ENCODE measurements at regions not wholly inside any gene's neighbourhood (a gene's known extent, or its start where the extent isn't known, plus 50 kb on each side); places are given as distances from the start of the nearest gene placed in this dataset.
A peak's percentile ranks its signal among the peaks of the same experiment; 100 is the strongest.

DNA sequence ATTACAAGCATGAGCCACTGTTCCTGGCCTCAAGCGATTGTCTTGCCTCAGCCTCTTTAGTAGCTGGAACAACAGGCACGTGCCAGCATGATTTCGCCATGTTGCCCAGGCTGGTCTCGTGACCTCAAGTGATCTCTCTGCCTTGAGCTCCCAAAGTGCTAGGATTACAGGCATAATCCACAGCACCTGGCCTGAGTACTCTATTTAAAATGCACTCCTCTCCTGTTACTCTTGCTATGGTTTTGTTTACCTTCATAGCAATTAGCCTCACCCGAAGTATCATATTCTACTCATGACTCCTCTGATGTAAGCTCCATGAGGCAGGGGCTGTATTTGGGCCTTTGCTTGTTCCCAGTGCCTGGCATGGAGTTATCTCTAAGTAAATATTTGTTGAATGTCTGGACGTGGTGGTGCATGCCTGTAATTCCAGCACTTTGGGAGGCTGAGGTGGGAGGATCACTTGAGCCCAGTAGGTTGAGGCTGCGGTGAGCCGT lies 92.5 kb upstream of the SLC34A2 start:
- no peak overlapping the region for H3K4me3 ChIP-seq (ENCODE audit: low read length)
- H3K27me3 ChIP-seq (ENCODE audit: control insufficient read depth, insufficient read depth, low read length) = no peaks in the 10 kb centered on the region
- no peaks in the 10 kb centered on the region for H3K4me1 ChIP-seq (ENCODE audit: control insufficient read depth, insufficient read depth, low read length)
- no peaks in the 10 kb centered on the region for H3K36me3 ChIP-seq (ENCODE audit: control insufficient read depth, insufficient read depth, low read length)
- peak; percentile 13 for DNase-seq
- H3K27ac ChIP-seq (ENCODE audit: low read length) = peak overlapping the region; percentile 29
- 62% methylated on average over 4 of the region's 8 CpGs for WGBS (ENCODE audit: insufficient coverage)
- no peaks in the 10 kb centered on the region for H3K9me3 ChIP-seq (replicated peaks; ENCODE audit: control insufficient read depth, low read depth, low read length)

- Histone ChIP-seq H3K9me3 (replicated peaks; ENCODE audit: control insufficient read depth, low read depth, low read length) (no peaks in the 10 kb centered on the region), H3K27me3 (ENCODE audit: control insufficient read depth, insufficient read depth, low read length) (no peaks in the 10 kb centered on the region), H3K4me3 (ENCODE audit: low read length) (no peak overlapping the region), H3K27ac (ENCODE audit: low read length) (no peak overlapping the region), H3K4me1 (ENCODE audit: control insufficient read depth, insufficient read depth, low read length) (no peaks in the 10 kb centered on the region), H3K36me3 (ENCODE audit: control insufficient read depth, insufficient read depth, low read length) (no peaks in the 10 kb centered on the region)
- 81% methylated on average over 11 of the region's 12 CpGs for WGBS (ENCODE audit: insufficient coverage)
- DNase-seq = no peak
Observed at GRCh38 chr4:25564836-25565235, 90.8 kb upstream of the SLC34A2 start.

GRCh38 chr4:25567253-25567652 lies 88.4 kb upstream of the SLC34A2 start:
- H3K36me3 ChIP-seq (ENCODE audit: control insufficient read depth, insufficient read depth, low read length) = no peaks in the 10 kb centered on the region
- no peaks in the 10 kb centered on the region for H3K4me1 ChIP-seq (ENCODE audit: control insufficient read depth, insufficient read depth, low read length)
- no peak overlapping the region for H3K27ac ChIP-seq (ENCODE audit: low read length)
- no peaks in the 10 kb centered on the region for H3K9me3 ChIP-seq (replicated peaks; ENCODE audit: control insufficient read depth, low read depth, low read length)
- DNase-seq = no peak
- WGBS (ENCODE audit: insufficient coverage) = no CpG with 5 or more reads among the region's 2 CpGs
- H3K4me3 ChIP-seq (ENCODE audit: low read length) = no peak overlapping the region
- no peaks in the 10 kb centered on the region for H3K27me3 ChIP-seq (ENCODE audit: control insufficient read depth, insufficient read depth, low read length)

DNA sequence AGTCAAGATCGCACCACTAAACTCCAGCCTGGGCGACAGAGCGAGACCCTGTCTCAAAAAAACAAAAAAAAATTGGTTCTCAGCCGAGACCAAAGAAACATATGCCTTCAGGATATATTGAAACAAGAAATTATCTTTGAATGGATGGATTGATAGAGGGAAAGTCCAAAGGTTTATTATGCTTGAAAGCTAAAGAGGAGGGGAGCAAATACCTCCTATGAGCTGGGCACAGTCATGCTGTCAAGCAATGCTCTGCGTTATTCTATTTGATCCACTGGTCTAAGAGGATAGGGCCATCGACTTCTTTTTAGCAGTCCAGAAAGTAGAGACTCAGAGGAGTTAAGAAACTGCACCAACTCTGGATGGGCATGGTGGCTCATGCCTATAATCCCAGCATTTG lies 85.9 kb upstream of the SLC34A2 start:
- no peaks in the 10 kb centered on the region for H3K36me3 ChIP-seq (ENCODE audit: control insufficient read depth, insufficient read depth, low read length)
- DNase-seq = no peak
- WGBS (ENCODE audit: insufficient coverage) = 65% methylated on average over 2 of the region's 6 CpGs
- no peak overlapping the region for H3K4me3 ChIP-seq (ENCODE audit: low read length)
- no peaks in the 10 kb centered on the region for H3K9me3 ChIP-seq (replicated peaks; ENCODE audit: control insufficient read depth, low read depth, low read length)
- no peaks in the 10 kb centered on the region for H3K27me3 ChIP-seq (ENCODE audit: control insufficient read depth, insufficient read depth, low read length)
- no peak overlapping the region for H3K27ac ChIP-seq (ENCODE audit: low read length)
- no peaks in the 10 kb centered on the region for H3K4me1 ChIP-seq (ENCODE audit: control insufficient read depth, insufficient read depth, low read length)

DNA sequence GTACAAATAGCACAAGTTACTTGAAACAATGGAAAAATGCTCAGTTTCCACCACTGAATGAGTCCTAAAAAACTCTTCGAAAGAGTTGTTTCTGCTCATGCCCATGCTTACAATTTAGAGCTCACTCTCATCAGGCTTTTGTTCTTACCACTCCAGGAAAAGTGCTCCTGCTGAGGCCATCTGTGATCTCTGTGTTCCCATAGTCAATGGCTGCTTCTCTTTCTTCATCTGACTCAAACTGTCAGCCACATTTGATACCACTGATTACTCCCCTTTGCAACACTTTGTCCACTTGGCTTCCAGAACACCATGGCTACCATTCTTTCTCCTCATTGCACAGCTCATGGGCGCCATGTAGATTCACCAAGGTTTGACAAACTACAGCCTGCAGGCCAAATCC lies 80.0 kb upstream of the SLC34A2 start:
- H3K9me3 ChIP-seq (replicated peaks; ENCODE audit: control insufficient read depth, low read depth, low read length) = no peaks in the 10 kb centered on the region
- 85% methylated on average over 2 of the region's 2 CpGs for WGBS (ENCODE audit: insufficient coverage)
- H3K36me3 ChIP-seq (ENCODE audit: control insufficient read depth, insufficient read depth, low read length) = no peaks in the 10 kb centered on the region
- no peaks in the 10 kb centered on the region for H3K27me3 ChIP-seq (ENCODE audit: control insufficient read depth, insufficient read depth, low read length)
- no peak for DNase-seq
- no peak overlapping the region for H3K27ac ChIP-seq (ENCODE audit: low read length)
- H3K4me3 ChIP-seq (ENCODE audit: low read length) = no peak overlapping the region
- H3K4me1 ChIP-seq (ENCODE audit: control insufficient read depth, insufficient read depth, low read length) = no peaks in the 10 kb centered on the region

DNA sequence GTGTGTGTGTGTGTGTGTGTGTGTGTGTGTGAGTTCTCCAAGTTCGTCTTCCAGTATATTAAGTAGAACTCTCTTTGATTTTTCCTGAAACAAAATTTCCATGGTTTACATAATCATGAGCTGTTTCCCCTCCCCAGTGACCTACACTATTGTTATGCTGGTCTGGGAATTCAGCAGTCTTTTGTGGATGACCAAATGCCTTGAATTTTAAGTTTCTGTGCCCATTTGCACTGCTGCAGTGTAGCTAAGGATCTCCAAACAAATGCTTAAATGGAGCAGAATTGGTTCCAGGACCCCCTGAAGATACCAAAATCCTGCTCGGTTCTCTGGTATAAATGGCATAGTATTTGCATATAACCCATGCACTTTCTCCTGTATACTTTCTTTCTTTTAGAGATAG lies 77.2 kb upstream of the SLC34A2 start:
- no CpG with 5 or more reads among the region's 2 CpGs for WGBS (ENCODE audit: insufficient coverage)
- no peaks in the 10 kb centered on the region for H3K4me1 ChIP-seq (ENCODE audit: control insufficient read depth, insufficient read depth, low read length)
- H3K9me3 ChIP-seq (replicated peaks; ENCODE audit: control insufficient read depth, low read depth, low read length) = no peaks in the 10 kb centered on the region
- no peak overlapping the region for H3K4me3 ChIP-seq (ENCODE audit: low read length)
- no peaks in the 10 kb centered on the region for H3K36me3 ChIP-seq (ENCODE audit: control insufficient read depth, insufficient read depth, low read length)
- H3K27ac ChIP-seq (ENCODE audit: low read length) = no peak overlapping the region
- H3K27me3 ChIP-seq (ENCODE audit: control insufficient read depth, insufficient read depth, low read length) = no peaks in the 10 kb centered on the region
- no peak for DNase-seq

DNA sequence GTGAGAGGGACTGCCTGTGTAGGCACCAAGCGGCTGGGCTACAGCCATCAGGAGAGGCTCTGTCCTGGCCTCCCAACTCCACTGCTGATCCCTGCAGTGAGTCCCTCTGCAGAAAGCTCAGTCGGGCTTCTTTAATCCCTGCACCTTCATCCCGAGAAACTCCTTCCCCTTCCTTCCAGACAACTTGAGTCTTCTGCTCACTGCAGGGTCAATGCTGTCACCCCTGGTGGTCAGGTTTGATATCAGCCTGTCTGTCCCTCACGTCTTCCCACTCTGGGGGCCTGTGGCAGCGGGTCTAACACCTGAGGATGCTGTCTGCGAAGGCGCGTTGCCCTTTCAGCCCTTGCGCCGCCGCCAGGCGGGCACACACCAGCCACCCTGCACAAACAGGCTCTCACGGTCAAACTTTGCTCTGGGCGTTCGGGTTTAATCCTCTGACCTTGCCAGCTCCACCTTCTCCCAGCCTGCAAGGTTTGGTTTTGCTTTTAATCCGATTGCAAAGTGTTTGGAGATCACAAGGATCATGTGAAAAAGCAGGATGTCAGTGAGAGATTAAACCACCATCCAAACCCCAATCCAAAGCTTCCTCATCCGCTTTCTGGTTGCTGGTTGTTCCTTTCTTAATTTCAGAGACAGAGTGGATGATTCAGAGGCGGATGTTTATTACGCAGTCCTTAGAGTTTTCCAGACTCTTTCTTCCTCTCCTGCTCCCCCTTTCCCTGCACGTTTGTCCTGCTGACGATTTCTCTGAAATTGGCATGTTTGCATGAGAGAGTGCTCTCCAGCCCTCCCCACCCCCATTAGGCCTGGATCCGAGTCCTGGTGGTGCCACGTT lies 74.8 kb upstream of the SLC34A2 start:
- no peak for DNase-seq
- no peak overlapping the region for H3K27ac ChIP-seq (ENCODE audit: low read length)
- no peak overlapping the region for H3K4me3 ChIP-seq (ENCODE audit: low read length)
- H3K36me3 ChIP-seq (ENCODE audit: control insufficient read depth, insufficient read depth, low read length) = no peaks in the 10 kb centered on the region
- no peaks in the 10 kb centered on the region for H3K27me3 ChIP-seq (ENCODE audit: control insufficient read depth, insufficient read depth, low read length)
- no peaks in the 10 kb centered on the region for H3K4me1 ChIP-seq (ENCODE audit: control insufficient read depth, insufficient read depth, low read length)
- no peaks in the 10 kb centered on the region for H3K9me3 ChIP-seq (replicated peaks; ENCODE audit: control insufficient read depth, low read depth, low read length)
- WGBS (ENCODE audit: insufficient coverage) = 56% methylated on average over 17 of the region's 23 CpGs

GRCh38 chr4:25585901-25586523 lies 69.6 kb upstream of the SLC34A2 start:
- no peaks in the 10 kb centered on the region for H3K9me3 ChIP-seq (replicated peaks; ENCODE audit: control insufficient read depth, low read depth, low read length)
- no peaks in the 10 kb centered on the region for H3K36me3 ChIP-seq (ENCODE audit: control insufficient read depth, insufficient read depth, low read length)
- H3K27me3 ChIP-seq (ENCODE audit: control insufficient read depth, insufficient read depth, low read length) = no peaks in the 10 kb centered on the region
- DNase-seq = no peak
- 67% methylated on average over 7 of the region's 9 CpGs for WGBS (ENCODE audit: insufficient coverage)
- no peak overlapping the region for H3K4me3 ChIP-seq (ENCODE audit: low read length)
- H3K27ac ChIP-seq (ENCODE audit: low read length) = no peak overlapping the region
- peaks cover 3% of the 10 kb centered on the region for H3K4me1 ChIP-seq (ENCODE audit: control insufficient read depth, insufficient read depth, low read length)

GRCh38 chr4:25588206-25588605 lies 67.4 kb upstream of the SLC34A2 start:
- Histone ChIP-seq H3K4me1 (ENCODE audit: control insufficient read depth, insufficient read depth, low read length) (peaks cover 3% of the 10 kb centered on the region), H3K4me3 (ENCODE audit: low read length) (no peak overlapping the region), H3K27ac (ENCODE audit: low read length) (no peak overlapping the region), H3K9me3 (replicated peaks; ENCODE audit: control insufficient read depth, low read depth, low read length) (no peaks in the 10 kb centered on the region), H3K36me3 (ENCODE audit: control insufficient read depth, insufficient read depth, low read length) (no peaks in the 10 kb centered on the region), H3K27me3 (ENCODE audit: control insufficient read depth, insufficient read depth, low read length) (no peaks in the 10 kb centered on the region)
- DNase-seq = no peak
- 28% methylated on average over 3 of the region's 7 CpGs for WGBS (ENCODE audit: insufficient coverage)

DNA sequence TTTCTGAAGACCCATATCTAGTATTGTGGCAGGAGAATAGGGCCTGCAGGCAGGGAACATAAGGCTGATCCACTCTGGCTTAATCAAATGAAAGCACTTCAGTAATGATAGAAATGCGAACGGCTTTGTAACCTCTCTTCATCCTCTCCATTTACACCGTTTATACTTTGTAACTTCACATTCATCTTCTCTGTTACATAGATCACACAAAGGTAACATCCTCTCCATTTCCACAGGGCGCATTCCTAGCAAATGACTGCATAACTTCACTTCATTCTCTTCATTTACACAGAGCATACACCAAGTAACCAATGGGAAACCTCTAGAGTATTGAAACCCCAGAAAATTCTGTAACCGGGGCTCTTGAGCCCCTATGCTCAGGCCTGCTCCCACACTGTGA lies 65.5 kb upstream of the SLC34A2 start:
- Histone ChIP-seq H3K36me3 (ENCODE audit: control insufficient read depth, insufficient read depth, low read length) (no peaks in the 10 kb centered on the region), H3K9me3 (replicated peaks; ENCODE audit: control insufficient read depth, low read depth, low read length) (no peaks in the 10 kb centered on the region), H3K27me3 (ENCODE audit: control insufficient read depth, insufficient read depth, low read length) (no peaks in the 10 kb centered on the region), H3K4me3 (ENCODE audit: low read length) (no peak overlapping the region), H3K27ac (ENCODE audit: low read length) (no peak overlapping the region), H3K4me1 (ENCODE audit: control insufficient read depth, insufficient read depth, low read length) (peaks cover 3% of the 10 kb centered on the region)
- 85% methylated on average over 4 of the region's 5 CpGs for WGBS (ENCODE audit: insufficient coverage)
- DNase-seq = no peak

Data from muscle of leg (tissue), 3 donors.